Activated CD4-positive, alpha-beta T cell treated with anti-CD3 and anti-CD28 coated beads, Interleukin-2, Interleukin-6, amounts not matched to agents 100 ng/mL and 50 ng/mL, durations not matched to agents 16 hours and 8 hours (primary cell): ENCODE measurements at regions not wholly inside any gene's neighbourhood (a gene's known extent, or its start where the extent isn't known, plus 50 kb on each side); places are given as distances from the start of the nearest gene placed in this dataset.
A peak's percentile ranks its signal among the peaks of the same experiment; 100 is the strongest.

ENCODE experiments used
- DNase-seq: peaks from one replicate; pipeline ENCODE4 v3.0.0-alpha.2; 2020

DNA sequence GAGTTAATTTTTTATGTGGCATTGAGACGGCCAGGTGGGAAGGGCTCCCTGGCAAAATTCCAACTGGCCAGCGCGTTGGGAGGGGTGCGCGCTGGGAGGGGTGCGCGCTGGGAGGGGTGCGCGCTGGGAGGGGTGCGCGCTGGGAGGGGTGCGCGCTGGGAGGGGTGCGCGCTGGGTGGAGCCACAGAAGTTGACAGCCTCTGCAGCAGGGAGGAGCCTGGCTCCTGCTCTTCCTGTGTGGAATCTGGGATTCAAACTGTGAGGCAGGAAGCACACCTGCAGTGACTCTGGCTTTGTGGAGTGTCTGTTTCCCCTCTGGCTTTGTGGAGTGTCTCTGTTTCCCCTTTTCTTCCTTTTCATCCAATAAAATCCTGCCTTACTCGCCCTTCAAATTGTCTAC lies 147.9 kb upstream of the CBLN2 start:
- DNase-seq, result no peak

DNA sequence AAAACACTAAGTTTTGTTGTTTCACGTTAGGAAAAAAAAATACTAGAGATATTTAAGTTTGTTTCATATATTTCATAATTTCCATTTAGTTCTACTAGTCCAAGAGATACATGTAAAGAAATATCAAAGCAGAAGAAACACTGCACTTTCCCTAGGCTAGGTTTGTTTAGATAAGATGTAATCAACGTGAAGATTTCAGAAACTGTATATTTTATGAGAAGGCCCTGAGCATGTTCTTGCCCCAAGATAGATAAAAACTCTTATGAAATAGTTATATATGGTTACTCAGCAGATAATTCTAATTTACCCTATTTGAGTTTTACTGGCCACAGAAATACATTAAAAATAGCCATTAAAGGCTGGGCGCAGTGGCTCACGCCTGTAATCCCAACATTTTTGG lies 143.6 kb upstream of the CBLN2 start:
- no peak for DNase-seq

DNA sequence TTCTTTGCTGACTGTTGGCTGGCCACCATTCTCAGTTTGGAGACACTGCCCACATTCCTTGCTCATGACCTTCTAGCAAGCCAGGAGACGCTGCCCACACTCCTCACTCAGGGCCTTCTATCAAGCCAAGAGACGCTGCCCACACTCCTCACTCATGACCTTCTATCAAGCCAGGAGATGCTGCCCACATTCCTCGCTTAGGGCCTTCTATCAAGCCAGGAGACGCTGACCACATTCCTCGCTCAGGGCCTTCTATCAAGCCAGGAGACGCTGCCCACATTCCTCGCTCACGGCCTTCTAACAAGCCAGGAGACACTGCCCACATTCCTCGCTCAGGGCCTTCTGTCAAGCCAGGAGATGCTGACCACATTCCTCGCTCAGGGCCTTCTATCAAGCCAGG lies 131.3 kb upstream of the CBLN2 start:
- no peak for DNase-seq

DNA sequence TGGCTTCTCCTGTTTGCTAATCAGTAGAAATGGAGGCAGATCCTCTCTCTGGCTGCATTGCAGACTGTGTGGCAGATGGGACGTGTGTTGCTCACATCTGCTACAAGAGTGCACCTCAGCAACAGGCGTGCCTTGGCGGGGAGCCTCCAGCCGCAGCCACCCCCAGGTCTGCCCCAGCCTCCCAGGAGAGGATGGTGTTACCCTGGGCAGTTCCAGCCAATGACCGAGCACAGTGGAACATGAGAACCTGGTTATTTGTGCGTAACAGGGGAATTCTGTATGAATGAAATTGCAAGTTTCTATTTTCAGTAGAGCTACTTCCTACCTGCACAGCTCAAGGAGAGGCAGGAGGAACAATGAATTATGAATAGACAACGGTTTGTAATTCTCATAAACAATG lies 130.6 kb upstream of the CBLN2 start:
- DNase-seq, result no peak

DNA sequence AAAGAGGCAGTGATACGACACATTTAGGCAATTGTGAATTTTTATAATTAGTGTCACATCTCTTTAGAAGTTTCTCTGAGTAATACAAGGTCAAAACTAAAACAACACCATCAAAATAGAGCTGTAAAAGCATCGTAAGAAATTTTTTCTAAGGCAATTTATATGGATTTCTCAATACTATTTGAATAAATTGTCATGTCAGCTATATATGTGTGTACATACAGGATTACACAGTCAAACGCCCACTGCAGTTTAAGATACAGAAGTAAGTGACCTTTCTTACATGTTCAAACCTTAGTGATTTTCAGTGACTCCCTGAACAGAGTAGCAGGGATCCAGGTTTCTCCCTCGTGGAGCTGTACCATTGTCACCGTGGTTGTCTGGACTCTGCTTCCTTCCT lies 129.1 kb upstream of the CBLN2 start:
- DNase-seq, result no peak

DNA sequence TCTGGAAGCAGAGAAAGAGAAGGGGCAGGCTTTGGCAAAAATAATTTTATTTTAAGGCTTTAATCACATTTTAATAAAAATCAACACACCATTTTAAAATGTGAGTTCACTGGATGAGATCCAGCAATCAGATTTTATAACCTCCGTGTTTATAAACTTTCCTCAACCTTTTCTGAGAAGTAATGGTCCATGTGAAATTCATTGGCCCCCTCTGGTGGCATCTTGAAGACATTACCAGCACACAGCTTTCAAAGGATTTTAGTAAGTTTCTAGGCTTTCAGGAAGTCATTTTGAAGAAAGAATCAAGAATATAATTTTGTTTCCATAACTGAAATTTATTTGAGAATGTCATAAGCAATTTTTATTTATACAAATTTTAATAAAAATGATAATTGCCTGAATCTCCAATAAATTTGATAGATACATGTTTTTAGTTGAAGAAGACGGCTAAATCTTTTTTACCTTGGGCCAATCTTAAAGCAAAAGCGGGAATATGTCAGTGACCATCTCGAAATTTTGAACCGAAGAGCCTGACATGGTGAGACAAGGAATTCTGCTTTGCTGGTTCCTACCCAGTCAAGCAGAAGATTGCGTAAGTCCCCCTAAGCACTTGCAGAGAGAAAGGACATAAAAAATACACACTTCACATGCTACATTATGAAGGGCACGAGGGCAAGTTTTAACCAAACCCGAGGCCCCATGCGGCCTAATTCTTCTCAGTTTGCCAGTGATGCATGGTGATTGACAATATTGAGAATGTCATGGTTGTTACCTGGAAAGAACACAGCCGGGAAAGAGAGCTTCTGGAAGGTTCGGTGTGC lies 128.4 kb upstream of the CBLN2 start:
- DNase-seq, result peak; percentile 20

DNA sequence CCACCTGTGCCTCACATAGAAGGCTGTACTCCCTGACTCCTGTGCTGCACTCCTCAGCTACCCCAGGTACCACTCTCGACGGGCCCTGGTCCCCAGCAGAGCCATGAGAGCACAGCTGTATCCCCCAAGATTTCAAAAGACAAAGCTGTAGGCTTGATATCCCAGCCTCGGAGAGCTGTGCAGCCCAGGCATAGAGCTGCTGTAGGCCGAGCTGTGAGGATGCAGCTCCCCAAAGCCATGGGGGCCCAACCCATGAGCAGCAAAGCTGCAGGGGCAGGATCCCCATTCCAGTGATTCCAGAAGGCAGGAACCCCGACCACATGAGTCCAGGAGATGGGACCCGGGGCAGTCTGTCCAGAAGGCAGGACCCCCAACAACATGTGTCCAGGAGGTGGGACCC lies 123.8 kb upstream of the CBLN2 start:
- DNase-seq, result no peak

DNA sequence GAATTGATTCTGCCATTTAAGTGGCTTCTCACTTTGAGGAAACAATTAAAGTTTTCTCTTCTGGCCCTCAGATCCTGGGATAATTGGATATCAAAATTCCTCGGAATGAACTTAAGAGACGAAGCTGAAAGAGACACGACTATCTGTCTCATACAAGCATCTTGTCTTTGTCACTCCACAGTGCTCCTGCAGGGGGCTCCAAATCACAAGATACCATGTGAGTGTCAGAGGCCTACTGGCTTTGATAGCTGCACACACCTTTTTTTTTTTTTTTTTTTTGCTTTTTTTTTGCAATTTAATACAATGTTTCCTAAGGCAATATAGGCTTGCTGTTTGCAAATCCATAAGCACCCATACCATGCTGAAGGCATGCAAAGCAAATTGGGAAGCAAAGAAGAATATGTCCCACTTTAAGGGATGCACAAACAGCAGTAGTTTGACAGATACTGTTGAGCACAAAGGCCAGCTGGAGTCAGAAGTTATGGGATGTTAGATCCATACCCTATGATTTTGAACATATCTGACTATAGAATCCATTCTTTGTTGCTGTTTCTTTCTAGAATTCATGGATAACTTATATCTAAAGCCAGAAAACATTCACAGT lies 109.0 kb upstream of the CBLN2 start:
- DNase-seq, result peak; percentile 50

DNA sequence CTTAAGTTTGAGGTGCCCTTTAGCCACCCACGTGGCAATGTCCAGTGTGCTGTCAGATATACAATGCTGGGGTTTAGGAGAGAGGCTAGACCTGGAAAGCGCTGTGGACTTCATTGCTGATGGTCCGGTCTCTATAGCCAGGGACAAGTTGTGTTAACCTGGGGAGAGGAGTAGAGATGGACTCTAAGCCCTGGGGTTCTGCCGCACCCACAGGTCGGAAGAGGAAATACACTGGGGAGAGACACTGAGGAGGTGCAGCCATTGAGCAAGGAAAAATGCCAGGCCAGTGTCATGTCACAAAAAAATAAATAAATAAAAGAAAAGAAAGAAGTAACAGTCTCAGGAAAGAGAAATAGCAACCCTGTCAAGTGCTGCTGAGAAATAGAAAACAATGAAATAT lies 106.9 kb upstream of the CBLN2 start:
- DNase-seq, result no peak

DNA sequence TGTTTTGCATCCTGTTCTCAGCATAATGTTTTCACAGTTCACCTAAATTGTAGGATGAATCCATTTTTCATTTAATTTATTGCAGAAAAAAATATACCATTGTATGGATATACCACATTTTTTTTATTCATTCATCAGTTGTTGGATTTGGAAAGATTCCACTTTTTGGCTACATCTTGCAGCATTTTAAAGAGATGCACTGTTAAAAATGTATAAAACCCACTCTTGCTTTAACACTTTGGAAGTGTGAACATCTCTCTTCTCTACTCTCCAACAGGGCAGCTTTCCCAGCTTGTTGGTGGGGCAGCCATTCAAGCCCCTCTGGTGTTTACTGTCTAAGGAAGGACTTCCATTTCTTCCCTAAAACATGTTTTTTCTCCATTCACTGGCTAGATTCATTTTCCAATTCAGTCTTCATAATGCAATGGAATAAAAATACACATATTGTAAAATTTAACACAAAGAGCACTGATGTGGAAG lies 104.4 kb upstream of the CBLN2 start:
- DNase-seq, result no peak

DNA sequence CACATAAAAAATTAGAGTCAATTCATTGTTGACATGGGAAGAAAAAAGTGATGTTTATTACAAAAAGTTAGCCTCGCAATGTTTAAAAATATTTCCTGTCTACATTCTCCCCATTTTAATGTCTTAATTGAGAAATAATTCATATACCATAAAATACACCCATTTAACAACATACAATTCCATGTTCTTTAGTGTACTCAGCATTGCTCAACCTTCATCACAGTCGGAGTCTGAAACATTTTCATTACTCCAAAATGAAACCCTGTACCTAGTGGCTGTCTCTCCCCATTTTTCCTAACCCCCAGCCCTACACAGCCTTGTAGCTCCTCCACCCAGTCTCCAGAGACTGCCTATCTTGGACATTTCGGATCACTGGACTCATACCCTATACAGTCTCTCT lies 103.9 kb upstream of the CBLN2 start:
- no peak for DNase-seq

DNA sequence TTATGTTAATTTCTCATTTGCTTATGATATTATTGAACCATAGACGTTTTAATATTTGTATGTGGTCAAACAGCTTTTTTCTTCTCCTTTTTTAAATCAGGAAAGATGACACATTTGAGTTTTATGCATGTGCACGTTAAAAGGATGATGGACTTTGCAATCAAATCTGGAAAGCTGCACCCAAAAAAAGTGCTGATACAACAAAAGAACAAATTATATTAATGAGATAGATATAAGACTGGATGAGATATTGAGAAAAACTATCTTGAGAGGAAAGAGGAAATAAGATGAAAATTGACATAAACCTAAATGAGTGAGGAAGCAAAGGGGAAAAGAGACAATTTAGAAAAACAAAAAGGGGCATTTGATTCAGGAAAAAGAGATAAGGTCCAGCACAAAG lies 96.4 kb upstream of the CBLN2 start:
- DNase-seq, result no peak

DNA sequence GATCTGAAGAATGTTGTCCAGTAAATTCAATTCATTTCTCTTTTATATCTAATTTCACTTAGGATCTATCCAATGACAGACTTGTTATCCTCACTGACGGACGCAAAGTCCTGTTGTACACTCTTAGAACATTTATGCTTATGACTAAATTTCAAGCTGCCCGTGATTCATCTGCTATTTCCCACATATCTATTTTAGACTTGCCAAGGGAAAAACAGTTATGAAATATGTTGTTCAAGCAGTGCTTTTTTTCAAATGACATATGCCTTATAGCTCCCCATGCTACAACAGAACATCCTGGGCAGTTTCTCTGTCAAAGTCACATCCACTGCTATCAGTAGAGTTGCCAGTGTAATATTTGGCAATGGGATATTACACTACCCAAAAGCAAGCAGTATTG lies 94.2 kb upstream of the CBLN2 start:
- DNase-seq, result no peak

DNA sequence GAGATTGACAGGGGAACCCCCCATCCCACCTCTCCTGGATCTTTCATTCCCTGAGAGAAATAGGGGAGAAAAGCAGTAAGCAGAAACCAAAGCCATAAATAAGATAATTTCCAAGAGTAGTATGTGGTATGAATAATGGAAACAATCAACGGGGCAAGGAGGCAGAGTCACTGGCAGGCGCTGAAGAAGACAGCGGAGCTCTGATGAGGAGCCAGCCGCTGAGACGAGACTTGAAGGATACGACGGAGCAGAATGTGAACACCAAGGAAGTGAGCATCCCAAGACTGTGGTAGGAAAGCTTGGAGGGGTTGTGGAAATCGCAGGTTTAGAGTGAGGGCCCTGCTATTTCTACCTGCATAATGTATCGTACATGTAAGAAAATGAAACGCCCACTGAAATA lies 93.6 kb upstream of the CBLN2 start:
- DNase-seq, result no peak

DNA sequence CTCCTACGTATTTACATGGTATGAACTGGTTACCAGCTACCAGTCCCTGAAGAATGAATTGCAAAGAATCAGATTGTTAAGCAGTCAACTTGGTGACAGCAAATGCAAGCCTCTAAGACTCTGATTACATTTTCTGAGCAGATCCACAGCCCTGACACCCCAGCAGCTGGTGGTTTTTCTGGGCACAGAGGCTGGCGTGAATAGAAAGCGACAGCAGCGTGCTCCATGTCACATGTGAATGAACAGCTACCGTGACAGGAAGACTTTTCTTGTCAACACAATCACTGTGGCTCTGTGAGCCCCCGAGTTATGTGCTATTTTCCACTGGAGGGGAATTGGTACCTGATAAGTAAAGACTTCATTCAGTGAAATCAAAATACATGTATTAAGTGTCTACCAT lies 93.2 kb upstream of the CBLN2 start:
- DNase-seq, result no peak

DNA sequence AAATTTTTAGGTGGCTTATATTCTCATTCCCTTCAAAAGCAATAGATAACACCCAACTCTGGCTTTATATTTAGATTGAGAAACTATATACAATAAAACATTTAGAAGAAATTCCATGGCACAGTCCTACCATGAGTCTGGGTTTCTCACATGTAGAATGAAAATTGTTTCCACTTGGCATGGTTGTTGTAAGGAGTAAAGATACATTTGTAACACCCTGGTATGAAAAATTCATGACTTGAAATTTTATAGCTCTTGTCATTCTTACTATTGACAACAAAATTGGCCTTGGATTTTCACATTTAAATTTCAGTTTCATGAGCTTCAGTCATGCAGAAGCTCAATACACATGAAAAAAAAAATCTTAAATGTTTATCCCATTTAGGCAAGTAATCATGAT lies 92.5 kb upstream of the CBLN2 start:
- no peak for DNase-seq

DNA sequence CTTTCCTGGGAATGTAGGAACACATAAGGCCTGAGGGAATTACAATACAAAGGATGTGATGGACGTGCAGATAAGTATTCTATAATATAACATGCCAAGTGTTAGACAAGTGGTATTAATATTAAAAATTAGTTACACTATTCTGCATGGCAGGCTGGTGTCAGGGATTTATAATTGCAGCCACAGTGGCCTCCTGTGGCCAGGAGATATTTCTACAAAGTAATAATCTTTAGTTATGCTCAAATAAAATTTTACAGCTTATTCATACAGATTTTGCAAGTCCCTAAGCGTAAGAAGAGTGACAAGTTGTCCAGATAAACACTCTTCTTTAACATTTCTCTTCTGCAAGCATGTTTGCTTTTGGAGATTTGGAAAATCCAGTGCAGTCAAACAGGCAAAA lies 90.4 kb upstream of the CBLN2 start:
- no peak for DNase-seq

DNA sequence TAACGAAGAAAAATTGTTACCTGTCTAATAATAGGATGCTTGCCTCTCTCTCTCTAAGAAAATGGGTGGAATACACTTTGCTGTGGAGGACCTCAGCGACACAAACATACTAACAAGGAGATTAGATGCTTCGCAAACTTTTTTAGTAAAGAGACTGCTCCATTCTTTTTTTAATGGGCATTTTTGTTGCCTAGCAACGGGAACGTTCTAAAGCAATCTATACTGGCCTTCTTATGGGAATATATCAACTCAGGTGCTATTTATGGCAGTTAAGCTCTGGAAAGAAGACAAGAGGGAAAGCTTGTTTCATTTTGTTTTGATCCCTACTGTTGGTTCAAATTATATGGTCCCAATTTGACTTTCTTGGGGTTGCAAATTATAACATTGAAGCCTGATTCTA lies 86.8 kb upstream of the CBLN2 start:
- no peak for DNase-seq

DNA sequence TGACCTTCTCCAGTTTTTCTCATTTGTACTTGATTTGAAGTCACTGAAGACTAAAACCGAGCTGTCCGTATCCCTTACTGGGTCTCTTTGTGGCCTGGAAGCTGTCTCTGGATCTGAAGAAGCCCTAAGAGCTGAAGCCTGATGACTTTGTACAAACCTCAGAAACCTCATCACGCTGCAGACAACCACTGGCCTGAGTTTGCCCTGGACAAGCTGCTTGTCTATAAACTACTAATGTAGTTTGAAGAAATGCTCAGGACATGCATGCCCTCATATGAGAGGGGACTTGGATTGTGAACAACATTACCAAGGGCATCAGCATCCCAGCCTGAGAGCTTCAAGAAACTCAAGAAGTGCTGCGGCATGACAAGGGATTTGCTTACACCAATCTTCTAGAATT lies 79.3 kb upstream of the CBLN2 start:
- DNase-seq, result no peak

DNA sequence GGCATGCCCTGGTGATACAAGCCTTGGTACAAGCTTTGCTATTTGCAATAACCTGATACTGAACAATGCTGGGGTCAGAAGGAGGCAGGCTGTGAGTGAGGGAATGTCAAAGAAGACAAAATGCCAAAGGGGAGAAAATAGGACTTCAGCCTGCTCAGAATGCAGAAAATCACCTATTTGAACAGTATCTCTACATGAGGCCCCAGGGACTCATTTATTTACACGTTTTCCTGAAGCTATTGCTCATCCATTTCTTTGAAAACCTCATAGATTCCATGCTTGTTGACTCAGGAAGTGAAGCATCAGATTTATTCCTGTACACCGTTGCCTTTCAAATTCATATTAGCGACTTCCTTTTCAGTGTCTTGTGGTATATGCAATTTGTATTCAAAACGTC lies 69.4 kb upstream of the CBLN2 start:
- no peak for DNase-seq

DNA sequence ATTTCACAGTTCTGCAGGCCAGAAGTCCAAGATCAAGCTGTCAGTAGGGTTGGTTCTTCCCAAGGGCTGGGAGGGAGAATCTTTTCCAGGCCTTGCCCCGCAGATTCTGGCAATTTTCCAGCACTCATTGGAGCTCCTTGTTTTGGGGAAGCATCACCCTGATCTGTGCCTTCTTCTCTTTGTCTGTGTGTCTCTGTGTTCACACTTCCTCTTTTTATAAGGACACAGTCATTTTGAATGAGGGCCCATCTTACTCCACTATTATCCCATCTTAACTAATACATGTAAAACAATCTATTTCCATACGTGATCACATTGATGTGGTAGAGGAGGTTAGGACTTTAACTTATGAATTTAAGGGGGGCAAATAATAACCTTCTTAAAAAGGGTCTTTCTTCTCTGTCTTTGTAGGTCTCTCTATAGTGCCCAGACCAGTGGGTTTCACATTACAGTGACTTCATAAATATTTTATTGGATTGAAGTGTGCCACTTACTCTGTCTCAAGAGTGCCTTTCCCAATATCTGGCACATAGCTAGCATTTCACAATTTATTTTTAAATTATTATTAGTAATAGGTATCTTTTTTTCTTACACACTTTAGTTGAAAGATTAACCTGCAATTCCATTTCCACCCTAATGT lies 68.9 kb upstream of the CBLN2 start:
- DNase-seq, result no peak

DNA sequence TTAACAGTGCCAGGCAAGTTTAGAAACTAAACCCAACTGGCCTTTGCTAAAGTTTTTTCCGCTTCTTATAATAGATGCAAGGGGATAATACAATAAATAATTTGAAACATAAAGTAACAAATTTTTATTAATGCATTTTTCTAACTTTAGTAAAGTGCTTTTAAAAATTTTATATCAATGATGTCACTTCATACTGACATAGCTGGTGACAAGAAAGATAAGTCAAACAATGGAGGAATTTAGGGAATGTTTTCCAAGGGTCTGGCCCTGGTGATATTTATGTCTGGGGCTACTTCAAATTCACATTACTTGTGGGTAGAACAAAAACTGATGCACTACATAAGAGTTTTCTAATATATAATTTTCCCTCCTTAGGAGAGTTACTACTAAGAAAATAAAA lies 61.2 kb upstream of the CBLN2 start:
- DNase-seq, result no peak

DNA sequence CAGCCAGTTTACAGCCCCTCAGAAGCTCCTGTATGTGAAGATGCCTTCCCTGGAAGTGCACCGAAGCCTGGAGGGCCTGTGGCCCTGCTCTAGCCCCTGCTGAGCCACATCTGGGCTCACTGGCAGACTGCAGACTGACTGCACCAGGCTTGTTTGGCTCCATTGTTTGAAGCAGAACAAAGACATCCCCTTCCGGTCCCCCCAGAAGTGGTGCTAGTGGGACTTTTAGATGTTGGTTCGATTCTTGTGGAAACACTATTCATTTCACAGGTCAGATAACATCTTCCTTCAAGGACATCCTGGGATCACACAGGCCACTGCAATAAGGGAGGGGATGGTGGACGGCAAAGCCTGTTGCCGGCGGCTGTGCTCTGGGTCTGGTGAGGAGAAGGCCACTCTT lies 57.8 kb upstream of the CBLN2 start:
- DNase-seq, result no peak

DNA sequence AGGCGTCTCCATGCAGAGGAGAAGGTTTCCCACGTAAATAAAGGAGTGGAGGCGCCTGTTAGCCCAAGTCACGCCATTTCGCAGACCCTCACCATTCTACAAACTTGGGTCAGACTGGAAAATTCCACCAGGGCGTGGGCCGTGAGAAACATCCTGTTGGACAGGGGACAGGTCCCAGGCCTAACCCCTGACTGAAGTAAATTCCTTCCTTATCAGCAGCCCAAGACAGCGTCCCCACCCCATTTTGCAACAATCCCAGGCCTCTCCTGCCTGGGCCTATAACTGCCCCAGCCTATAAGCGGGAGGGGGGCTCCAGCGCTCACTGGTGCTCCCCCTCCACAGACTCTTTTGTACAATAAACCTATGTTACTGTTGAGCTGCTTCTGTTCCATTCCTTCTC lies 57.3 kb upstream of the CBLN2 start:
- DNase-seq, result no peak
